Upper lobe of left lung (tissue), 6 donors: ENCODE measurements at regions not wholly inside any gene's neighbourhood (a gene's known extent, or its start where the extent isn't known, plus 50 kb on each side); places are given as distances from the start of the nearest gene placed in this dataset.
A peak's percentile ranks its signal among the peaks of the same experiment; 100 is the strongest.

ENCODE experiments used
- ATAC-seq, 2 donors: fragments of 200-7000 bp; cut with Tn5 transposase; one replicate each; pipeline ENCODE4 v1.9.1; 2022; ENCODE audit warnings: mild to moderate bottlenecking in 2 of 2, moderate library complexity in 2 of 2; ENCODE audit not compliant: low FRiP score in 2 of 2
- DNase-seq, 2 donors: peaks; one replicate each; pipeline ENCODE4 v3.0.0-alpha.2; 2019 to 2020
- H3K27ac ChIP-seq, 4 donors: fragments of 200-600 bp; sonication (generic); one replicate each; pipeline ENCODE4 v1.5.1; 2016 to 2019
- H3K27me3 ChIP-seq, 4 donors: fragments of 200-600 bp; sonication (generic); one replicate each; pipeline ENCODE4 v1.5.1; 2017 to 2019
- H3K36me3 ChIP-seq, 4 donors: fragments of 200-600 bp; sonication (generic); one replicate each; pipeline ENCODE4 v1.5.1; 2016 to 2019
- H3K4me1 ChIP-seq, 4 donors: fragments of 200-600 bp; sonication (generic); one replicate each; pipeline ENCODE4 v1.5.1; 2018 to 2019
- H3K4me3 ChIP-seq, 4 donors: fragments of 200-600 bp; sonication (generic); one replicate each; pipeline ENCODE4 v1.5.1; 2017 to 2019; ENCODE audit warnings: mild to moderate bottlenecking in 2 of 4, moderate library complexity in 1 of 4
- H3K9me3 ChIP-seq, 4 donors: fragments of 200-600 bp; sonication (generic); one replicate each; pipeline ENCODE4 v1.5.1; 2018 to 2019
- CTCF ChIP-seq, 6 experiments: fragments of 450-650 bp in 4 of 6; fragments of 200-600 bp in 2 of 6; sonication (generic) in 2 of 6; IDR thresholded peaks; one replicate each; pipeline ENCODE4 v1.5.1; 2016 to 2019; ENCODE audit warnings: antibody characterized with exemption in 6 of 6
- EP300 ChIP-seq, 4 donors: sonication (generic); formaldehyde crosslinking; IDR thresholded peaks; one replicate each; pipeline ENCODE4 v1.5.1; 2017; ENCODE audit warnings: antibody characterized with exemption in 4 of 4, control low read depth in 2 of 4
- POLR2A ChIP-seq, 4 donors: fragments of 450-650 bp; IDR thresholded peaks; one replicate each; pipeline ENCODE4 v1.5.1; 2016 to 2017; ENCODE audit warnings: antibody characterized with exemption in 4 of 4, mild to moderate bottlenecking in 2 of 4
- POLR2AphosphoS5 ChIP-seq, 2 donors: sonication (generic); formaldehyde crosslinking; IDR thresholded peaks; one replicate each; pipeline ENCODE4 v1.5.1; 2017; ENCODE audit warnings: antibody characterized with exemption in 2 of 2
- WGBS, 2 donors: methylation state at CpG; one replicate each; pipeline ENCODE4 v1.1.5; 2017 to 2018; 5-methylcytosine and 5-hydroxymethylcytosine counted together
- donor health status: DM: no; HTN: no; CAD: no; lungs with moderate emphysema.
- donor health status: DM: no; HTN: yes; CAD: no; lungs with severe emphysema.

GRCh38 chr2:10515887-10516286 lies 67.8 kb upstream of the ODC1 start:
- 84 to 97% methylated on average over 1 of the region's 1 CpG for WGBS, 2 donors
- TF ChIP-seq POLR2AphosphoS5 (IDR thresholded peaks at IDR 0.05) (no peak), EP300 (IDR thresholded peaks at IDR 0.05) (no peak), POLR2A (IDR thresholded peaks at IDR 0.05) (no peak), CTCF (IDR thresholded peaks at IDR 0.05) (no peak)

GRCh38 chr2:10514743-10515142 lies 66.6 kb upstream of the ODC1 start:
- Histone ChIP-seq H3K27me3 (no peaks in the 10 kb centered on the region), H3K27ac (no peak overlapping the region), H3K36me3 (no peaks in the 10 kb centered on the region), H3K4me3 (no peak overlapping the region), H3K4me1 (no peaks in the 10 kb centered on the region), H3K9me3 (peaks cover 16 to 22% (median 19%) of the 10 kb centered on the region in 4 donors)
- TF ChIP-seq EP300 (IDR thresholded peaks at IDR 0.05) (no peak), POLR2A (IDR thresholded peaks at IDR 0.05) (no peak), CTCF (IDR thresholded peaks at IDR 0.05) (no peak), POLR2AphosphoS5 (IDR thresholded peaks at IDR 0.05) (no peak)
- peak in 1 of 2 donors; percentile 6 for DNase-seq
- 94 to 96% methylated on average over 10 of the region's 10 CpGs for WGBS, 2 donors
- ATAC-seq = peak in 1 of 2 donors; percentile 64

More at GRCh38 chr2:10515887-10516286, 67.8 kb upstream of the ODC1 start:
- Histone ChIP-seq H3K4me1 (no peaks in the 10 kb centered on the region), H3K9me3 (peaks cover 16 to 22% (median 19%) of the 10 kb centered on the region in 4 donors), H3K27me3 (no peaks in the 10 kb centered on the region), H3K27ac (no peak overlapping the region), H3K4me3 (no peak overlapping the region), H3K36me3 (no peaks in the 10 kb centered on the region)
- no peak for ATAC-seq
- DNase-seq = no peak

DNA sequence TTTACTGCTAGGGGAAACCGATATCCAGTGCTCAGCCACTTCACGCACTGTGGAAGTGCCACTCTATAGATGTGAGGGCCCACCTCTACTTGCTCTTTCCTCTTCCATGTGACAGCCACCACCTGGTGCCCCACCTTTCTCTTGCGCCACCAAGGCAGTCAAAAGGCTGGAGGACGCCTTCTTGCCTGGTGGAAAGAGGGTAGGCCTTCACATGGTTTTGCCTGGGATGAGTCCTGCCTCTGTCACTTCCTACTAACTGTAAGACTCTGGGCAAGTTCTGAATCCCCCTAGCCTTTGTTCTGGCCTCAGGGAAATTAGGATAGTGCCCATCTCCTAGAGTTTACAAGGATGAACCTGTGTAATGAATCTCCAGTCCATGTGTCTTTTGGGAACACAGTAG lies 66.1 kb upstream of the ODC1 start:
- Histone ChIP-seq H3K36me3 (no peaks in the 10 kb centered on the region), H3K27me3 (no peaks in the 10 kb centered on the region), H3K4me1 (no peaks in the 10 kb centered on the region), H3K27ac (no peak overlapping the region), H3K4me3 (no peak overlapping the region), H3K9me3 (peaks cover 16 to 22% (median 19%) of the 10 kb centered on the region in 4 donors)
- no peak for DNase-seq
- WGBS, 2 donors = 90 to 99% methylated on average over 4 of the region's 4 CpGs
- TF ChIP-seq POLR2AphosphoS5 (IDR thresholded peaks at IDR 0.05) (no peak), EP300 (IDR thresholded peaks at IDR 0.05) (no peak), POLR2A (IDR thresholded peaks at IDR 0.05) (no peak), CTCF (IDR thresholded peaks at IDR 0.05) (no peak)
- ATAC-seq = no peak

DNA sequence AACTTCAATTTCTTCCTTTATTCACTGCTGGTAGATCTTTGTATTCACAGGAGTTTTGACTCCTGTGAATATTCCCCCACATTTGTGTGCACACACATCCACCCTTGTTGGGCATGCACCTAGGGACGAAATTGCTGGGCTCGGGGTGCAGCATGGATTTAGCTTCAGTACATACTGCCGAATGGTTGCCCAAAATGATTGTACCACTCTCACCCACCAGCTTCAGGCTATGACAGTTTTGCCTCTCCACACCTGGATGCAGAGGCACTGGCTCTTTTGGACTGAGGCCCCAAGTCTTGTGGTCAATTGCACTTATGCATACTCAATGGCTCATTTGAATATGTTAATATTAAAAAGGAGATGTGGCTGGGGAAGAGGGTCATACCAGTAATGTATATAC lies 65.1 kb upstream of the ODC1 start:
- WGBS, 2 donors = 91 to 95% methylated on average over 3 of the region's 3 CpGs
- Histone ChIP-seq H3K36me3 (no peaks in the 10 kb centered on the region), H3K9me3 (peaks cover 16 to 22% (median 19%) of the 10 kb centered on the region in 4 donors), H3K4me3 (no peak overlapping the region), H3K27me3 (no peaks in the 10 kb centered on the region), H3K27ac (no peak overlapping the region), H3K4me1 (no peaks in the 10 kb centered on the region)
- ATAC-seq = no peak
- DNase-seq = no peak
- TF ChIP-seq CTCF (IDR thresholded peaks at IDR 0.05) (no peak), POLR2AphosphoS5 (IDR thresholded peaks at IDR 0.05) (no peak), EP300 (IDR thresholded peaks at IDR 0.05) (no peak), POLR2A (IDR thresholded peaks at IDR 0.05) (no peak)

GRCh38 chr2:10508038-10508437 lies 59.9 kb upstream of the ODC1 start:
- no peaks in the 10 kb centered on the region for H3K9me3 ChIP-seq
- no peaks in the 10 kb centered on the region for H3K4me1 ChIP-seq

More at GRCh38 chr2:10508038-10508437, 59.9 kb upstream of the ODC1 start:
- Histone ChIP-seq H3K36me3 (no peaks in the 10 kb centered on the region), H3K27ac (no peak overlapping the region), H3K4me3 (no peak overlapping the region), H3K27me3 (no peaks in the 10 kb centered on the region)
- no peak for TF ChIP-seq POLR2A (IDR thresholded peaks at IDR 0.05)
- DNase-seq (no peak), ATAC-seq (no peak)
